NCI-H187 treated with DMSO at 0.1 percent for 48 hours (cell line): ENCODE measurements at regions not wholly inside any gene's neighbourhood (a gene's known extent, or its start where the extent isn't known, plus 50 kb on each side); places are given as distances from the start of the nearest gene placed in this dataset.

Source experiments
- DNase-seq: peaks from one replicate; lab custom pipeline; 2025; lab: John Stamatoyannopoulos, UW

DNA sequence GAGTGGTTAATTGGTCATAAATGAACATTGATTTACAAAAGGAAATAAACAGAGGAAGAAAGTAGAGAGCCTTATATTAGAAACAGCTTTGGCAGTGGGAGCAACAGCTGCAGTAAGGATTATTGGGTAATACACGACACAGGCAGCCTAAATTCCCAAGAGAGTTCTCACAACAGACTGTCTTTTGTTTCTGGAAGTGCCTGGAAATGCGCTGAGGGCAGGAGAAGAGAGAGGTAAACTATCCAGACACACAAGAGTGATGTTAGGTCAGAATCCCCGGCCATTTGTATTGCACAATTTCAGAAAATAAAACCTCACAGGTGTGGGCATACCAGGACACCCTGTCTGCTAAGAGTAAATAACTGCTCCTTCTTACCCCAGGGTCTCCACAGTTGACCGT, 450.4 kb upstream of the CTNND2 start:
- no peak for DNase-seq

- DNase-seq, result no peak
Observed at GRCh38 chr5:12343558-12343957, 439.3 kb upstream of the CTNND2 start.

GRCh38 chr5:12335938-12336337, 431.7 kb upstream of the CTNND2 start:
- no peak for DNase-seq

DNA sequence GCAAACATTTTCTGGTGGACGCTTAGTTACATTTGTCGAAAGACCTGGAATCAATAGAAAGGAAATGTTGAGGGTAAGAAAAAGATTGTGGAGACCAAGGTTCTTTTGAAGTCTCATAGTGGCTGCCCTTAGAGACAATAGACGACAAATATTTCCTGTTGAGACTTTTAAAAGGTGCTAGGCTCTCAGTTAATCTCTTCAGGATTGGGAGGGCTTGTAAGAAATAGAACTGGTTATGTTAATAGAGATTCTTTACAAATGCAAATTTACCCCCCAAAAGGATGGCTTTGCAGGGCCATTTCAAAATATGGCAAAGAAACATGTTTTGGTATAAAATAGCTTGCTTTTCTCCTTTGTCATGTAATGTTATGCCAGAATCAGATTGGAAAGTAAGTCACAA, 428.2 kb upstream of the CTNND2 start:
- no peak for DNase-seq

GRCh38 chr5:12330993-12331588, 426.8 kb upstream of the CTNND2 start:
- DNase-seq, result no peak

- DNase-seq, result no peak
Observed at GRCh38 chr5:12330381-12330780, 426.1 kb upstream of the CTNND2 start.

GRCh38 chr5:12323637-12324229, 419.5 kb upstream of the CTNND2 start:
- no peak for DNase-seq

GRCh38 chr5:12322042-12322441, 417.8 kb upstream of the CTNND2 start:
- DNase-seq, result no peak

DNA sequence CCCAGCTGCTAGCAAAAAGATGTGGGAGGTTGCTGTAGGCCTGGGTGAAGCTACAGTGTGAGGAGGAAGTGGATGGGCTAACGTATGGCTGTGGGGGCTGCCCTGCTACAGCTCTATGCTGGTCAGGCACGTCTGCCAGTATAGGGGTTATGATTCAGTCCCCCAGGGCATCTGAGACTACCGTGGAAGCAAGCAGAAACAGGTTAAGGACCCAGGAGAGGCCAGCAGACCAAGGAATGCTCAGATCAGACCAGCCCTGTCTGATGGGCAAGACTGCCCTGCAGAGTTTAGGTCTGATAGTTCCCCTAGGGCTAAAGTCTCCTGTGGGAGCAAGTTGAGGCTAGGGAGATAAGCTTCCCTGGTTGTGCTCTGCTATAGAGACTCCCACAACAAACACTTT, 416.1 kb upstream of the CTNND2 start:
- DNase-seq, result no peak

GRCh38 chr5:12316812-12317211, 412.6 kb upstream of the CTNND2 start:
- DNase-seq, result no peak

DNA sequence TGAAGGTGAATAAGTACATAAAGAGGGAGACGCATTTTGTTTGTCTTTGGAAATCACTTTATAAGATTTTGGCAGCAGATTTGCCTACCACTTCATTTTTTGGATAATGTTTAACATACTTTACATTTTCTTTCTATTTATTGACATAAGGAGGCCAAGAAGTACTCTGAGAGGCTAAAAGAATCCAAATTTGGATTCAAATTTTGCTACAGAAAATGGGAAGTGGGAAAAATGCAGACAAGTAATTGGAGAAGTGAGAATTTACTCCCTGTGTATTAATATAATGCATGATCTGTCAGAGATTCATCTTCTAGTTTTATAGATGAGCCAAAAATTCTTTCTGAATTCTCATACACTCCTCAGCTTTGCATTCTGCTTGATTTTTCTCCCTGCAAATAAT, 411.2 kb upstream of the CTNND2 start:
- no peak for DNase-seq

DNA sequence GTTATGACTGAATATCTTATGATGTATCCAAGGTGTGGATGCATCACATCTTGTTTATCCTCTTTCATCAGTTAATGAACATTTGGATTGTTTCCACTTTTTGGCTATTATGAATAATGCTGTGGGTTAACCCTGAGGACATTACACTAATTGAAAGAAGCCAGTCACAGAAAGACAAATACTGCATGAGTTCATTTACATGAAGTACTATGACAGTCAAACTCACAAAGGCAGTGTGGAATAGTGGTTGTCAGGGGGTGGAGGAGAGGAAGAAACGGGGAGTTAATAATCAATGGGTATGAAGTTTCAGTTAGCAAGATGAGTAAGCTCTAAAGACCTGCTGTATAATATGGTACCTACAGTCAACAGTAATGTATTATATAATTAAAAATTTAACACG, 409.4 kb upstream of the CTNND2 start:
- no peak for DNase-seq

DNA sequence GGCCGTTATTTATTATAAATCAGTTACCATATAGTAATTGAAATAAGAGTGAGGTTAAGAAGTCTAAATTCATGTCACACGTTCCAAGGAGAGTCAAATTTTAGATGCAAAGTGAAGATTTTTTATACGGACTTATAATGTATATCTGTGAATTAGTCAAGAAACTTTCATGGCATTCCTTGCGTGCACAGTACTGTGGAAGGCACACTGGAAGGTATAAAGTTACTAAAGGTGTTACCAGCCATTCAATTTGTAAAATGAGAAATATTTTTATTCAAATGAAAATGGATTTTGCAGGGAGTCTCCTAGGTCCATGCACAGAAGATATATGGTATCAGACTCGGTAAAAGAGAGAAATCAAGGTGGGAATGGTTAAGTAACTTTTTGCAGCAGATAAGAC, 408.1 kb upstream of the CTNND2 start:
- no peak for DNase-seq

- DNase-seq, result no peak
Observed at GRCh38 chr5:12294151-12294550, 389.9 kb upstream of the CTNND2 start.

- no peak for DNase-seq
Observed at GRCh38 chr5:12292610-12293204, 388.5 kb upstream of the CTNND2 start.

DNA sequence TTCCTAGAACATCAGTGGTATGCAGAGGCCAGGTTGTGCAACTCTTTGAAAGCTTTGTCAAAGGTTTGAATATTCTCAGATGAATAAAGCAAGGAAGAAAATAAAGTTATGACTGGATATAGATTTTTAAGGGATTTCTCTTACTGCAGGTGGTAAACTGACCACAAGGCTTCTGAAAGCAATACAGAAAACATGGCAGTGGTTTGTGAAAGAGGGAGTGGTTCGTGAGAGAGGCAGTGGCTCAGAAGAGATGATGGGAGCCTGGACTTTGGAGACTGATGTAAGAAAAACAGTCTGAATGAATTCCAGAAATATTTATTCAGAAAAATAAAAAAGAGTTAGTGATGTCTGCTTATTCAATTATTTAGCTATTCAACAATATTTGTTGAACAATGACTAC, 380.4 kb upstream of the CTNND2 start:
- no peak for DNase-seq

GRCh38 chr5:12277504-12278192, 373.4 kb upstream of the CTNND2 start:
- no peak for DNase-seq

- DNase-seq, result no peak
Observed at GRCh38 chr5:12274236-12274635, 370.0 kb upstream of the CTNND2 start.

DNA sequence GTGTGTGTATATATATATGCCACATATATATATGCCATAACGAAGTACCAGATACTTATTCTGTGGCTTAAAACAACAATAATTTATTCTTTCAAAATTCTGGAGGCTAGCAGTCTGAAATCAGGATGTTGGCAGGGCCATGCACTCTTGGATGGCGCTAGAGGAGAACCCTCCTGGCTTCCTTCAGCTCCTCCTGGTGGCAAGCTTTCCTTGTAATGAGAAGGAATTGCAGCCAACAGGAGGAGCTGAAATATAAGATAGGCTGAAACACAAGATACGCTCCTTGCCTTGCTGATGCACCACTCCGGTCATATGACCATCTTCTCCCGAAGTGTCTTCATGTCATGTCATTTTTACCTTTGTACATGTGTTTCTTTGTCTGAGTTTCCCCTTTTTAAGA, 368.1 kb upstream of the CTNND2 start:
- no peak for DNase-seq

- no peak for DNase-seq
Observed at GRCh38 chr5:12270914-12271313, 366.7 kb upstream of the CTNND2 start.

DNA sequence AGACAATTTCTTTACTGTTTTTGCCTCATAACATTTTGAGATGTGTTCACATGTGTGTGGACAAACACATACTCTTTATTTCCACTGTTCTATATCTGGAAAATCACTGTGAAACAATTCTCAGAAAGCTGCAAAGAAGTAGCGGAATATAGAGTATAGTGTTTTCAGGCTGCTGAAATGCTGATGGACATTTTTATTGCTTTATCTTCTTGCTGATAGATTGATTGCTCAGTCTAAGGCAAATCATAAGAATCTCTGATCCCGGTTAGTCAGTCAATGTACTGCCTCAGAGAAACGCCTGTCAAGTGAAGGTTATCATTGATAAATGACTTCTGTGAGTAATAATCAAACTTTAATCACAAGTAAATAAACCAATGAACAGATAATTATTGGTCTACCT, 364.9 kb upstream of the CTNND2 start:
- DNase-seq, result no peak

- no peak for DNase-seq
Observed at GRCh38 chr5:12258549-12258948, 354.3 kb upstream of the CTNND2 start.

- DNase-seq, result no peak
Observed at GRCh38 chr5:12250454-12250853, 346.2 kb upstream of the CTNND2 start.
